ENCODE measurements at regions not wholly inside any gene's neighbourhood (a gene's known extent, or its start where the extent isn't known, plus 50 kb on each side); places are given as distances from the start of the nearest gene placed in this dataset.

- TF ChIP-seq POLR2AphosphoS5 (IDR thresholded peaks at IDR 0.05) (no peak), POLR2A (IDR thresholded peaks at IDR 0.05; ENCODE audit: low read depth) (no peak), CTCF (IDR thresholded peaks at IDR 0.05) (no peak)
Measured at GRCh38 chr4:65120287-65120686, 550.0 kb downstream of the EPHA5 start.
